ENCODE measurements at regions not wholly inside any gene's neighbourhood (a gene's known extent, or its start where the extent isn't known, plus 50 kb on each side); places are given as distances from the start of the nearest gene placed in this dataset.

DNA sequence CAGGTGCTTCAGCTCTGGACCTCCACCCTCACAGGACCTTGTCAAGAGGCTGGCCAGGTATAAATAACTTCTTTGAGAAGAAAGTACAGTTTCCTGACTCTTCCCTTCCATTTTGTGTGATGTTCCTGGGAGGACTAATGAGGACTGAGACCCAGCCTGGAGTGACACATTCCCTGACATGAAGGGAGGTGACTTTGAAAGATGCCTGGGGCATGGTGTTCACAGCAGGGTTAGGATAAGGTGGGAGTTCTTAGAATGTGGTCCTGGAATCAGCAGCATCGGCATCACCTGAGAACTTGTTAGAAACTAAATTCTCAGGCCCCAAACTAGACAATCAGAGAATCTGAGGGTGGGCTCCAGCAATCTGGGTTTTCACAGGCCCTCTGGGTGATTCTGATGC lies 224.9 kb upstream of the BOD1L1 start:
- no peak for TF ChIP-seq JUND (IDR thresholded peaks at IDR 0.05)
- TF ChIP-seq, protein P1, sequence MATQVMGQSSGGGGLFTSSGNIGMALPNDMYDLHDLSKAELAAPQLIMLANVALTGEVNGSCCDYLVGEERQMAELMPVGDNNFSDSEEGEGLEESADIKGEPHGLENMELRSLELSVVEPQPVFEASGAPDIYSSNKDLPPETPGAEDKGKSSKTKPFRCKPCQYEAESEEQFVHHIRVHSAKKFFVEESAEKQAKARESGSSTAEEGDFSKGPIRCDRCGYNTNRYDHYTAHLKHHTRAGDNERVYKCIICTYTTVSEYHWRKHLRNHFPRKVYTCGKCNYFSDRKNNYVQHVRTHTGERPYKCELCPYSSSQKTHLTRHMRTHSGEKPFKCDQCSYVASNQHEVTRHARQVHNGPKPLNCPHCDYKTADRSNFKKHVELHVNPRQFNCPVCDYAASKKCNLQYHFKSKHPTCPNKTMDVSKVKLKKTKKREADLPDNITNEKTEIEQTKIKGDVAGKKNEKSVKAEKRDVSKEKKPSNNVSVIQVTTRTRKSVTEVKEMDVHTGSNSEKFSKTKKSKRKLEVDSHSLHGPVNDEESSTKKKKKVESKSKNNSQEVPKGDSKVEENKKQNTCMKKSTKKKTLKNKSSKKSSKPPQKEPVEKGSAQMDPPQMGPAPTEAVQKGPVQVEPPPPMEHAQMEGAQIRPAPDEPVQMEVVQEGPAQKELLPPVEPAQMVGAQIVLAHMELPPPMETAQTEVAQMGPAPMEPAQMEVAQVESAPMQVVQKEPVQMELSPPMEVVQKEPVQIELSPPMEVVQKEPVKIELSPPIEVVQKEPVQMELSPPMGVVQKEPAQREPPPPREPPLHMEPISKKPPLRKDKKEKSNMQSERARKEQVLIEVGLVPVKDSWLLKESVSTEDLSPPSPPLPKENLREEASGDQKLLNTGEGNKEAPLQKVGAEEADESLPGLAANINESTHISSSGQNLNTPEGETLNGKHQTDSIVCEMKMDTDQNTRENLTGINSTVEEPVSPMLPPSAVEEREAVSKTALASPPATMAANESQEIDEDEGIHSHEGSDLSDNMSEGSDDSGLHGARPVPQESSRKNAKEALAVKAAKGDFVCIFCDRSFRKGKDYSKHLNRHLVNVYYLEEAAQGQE (IDR thresholded peaks at IDR 0.05), result no peak
- TF ChIP-seq, protein P2, sequence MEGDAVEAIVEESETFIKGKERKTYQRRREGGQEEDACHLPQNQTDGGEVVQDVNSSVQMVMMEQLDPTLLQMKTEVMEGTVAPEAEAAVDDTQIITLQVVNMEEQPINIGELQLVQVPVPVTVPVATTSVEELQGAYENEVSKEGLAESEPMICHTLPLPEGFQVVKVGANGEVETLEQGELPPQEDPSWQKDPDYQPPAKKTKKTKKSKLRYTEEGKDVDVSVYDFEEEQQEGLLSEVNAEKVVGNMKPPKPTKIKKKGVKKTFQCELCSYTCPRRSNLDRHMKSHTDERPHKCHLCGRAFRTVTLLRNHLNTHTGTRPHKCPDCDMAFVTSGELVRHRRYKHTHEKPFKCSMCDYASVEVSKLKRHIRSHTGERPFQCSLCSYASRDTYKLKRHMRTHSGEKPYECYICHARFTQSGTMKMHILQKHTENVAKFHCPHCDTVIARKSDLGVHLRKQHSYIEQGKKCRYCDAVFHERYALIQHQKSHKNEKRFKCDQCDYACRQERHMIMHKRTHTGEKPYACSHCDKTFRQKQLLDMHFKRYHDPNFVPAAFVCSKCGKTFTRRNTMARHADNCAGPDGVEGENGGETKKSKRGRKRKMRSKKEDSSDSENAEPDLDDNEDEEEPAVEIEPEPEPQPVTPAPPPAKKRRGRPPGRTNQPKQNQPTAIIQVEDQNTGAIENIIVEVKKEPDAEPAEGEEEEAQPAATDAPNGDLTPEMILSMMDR (IDR thresholded peaks at IDR 0.05; ENCODE audit: low read depth, low read length, missing input control), result no peak
- TF ChIP-seq SP1 (IDR thresholded peaks at IDR 0.05), result no peak
- TF ChIP-seq GABPA (IDR thresholded peaks at IDR 0.05 in 1 of 2, conservative IDR thresholded peaks at IDR 0.05 in 1 of 2), result no peak
- TF ChIP-seq FOXA1 (IDR thresholded peaks at IDR 0.05), result no peak
- TF ChIP-seq, protein P3, sequence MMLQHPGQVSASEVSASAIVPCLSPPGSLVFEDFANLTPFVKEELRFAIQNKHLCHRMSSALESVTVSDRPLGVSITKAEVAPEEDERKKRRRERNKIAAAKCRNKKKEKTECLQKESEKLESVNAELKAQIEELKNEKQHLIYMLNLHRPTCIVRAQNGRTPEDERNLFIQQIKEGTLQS (IDR thresholded peaks at IDR 0.05), result no peak
- TF ChIP-seq, protein P4, sequence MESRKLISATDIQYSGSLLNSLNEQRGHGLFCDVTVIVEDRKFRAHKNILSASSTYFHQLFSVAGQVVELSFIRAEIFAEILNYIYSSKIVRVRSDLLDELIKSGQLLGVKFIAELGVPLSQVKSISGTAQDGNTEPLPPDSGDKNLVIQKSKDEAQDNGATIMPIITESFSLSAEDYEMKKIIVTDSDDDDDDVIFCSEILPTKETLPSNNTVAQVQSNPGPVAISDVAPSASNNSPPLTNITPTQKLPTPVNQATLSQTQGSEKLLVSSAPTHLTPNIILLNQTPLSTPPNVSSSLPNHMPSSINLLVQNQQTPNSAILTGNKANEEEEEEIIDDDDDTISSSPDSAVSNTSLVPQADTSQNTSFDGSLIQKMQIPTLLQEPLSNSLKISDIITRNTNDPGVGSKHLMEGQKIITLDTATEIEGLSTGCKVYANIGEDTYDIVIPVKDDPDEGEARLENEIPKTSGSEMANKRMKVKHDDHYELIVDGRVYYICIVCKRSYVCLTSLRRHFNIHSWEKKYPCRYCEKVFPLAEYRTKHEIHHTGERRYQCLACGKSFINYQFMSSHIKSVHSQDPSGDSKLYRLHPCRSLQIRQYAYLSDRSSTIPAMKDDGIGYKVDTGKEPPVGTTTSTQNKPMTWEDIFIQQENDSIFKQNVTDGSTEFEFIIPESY (IDR thresholded peaks at IDR 0.05), result no peak
- TF ChIP-seq YY1 (IDR thresholded peaks at IDR 0.05), result no peak
- TF ChIP-seq RAD21 (IDR thresholded peaks at IDR 0.05), result no peak
- no peak for TF ChIP-seq RXRA (IDR thresholded peaks at IDR 0.05)
- TF ChIP-seq, protein P5, sequence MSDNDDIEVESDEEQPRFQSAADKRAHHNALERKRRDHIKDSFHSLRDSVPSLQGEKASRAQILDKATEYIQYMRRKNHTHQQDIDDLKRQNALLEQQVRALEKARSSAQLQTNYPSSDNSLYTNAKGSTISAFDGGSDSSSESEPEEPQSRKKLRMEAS (IDR thresholded peaks at IDR 0.05), result no peak
- no peak for TF ChIP-seq HNF4A (conservative IDR thresholded peaks at IDR 0.05)

Measured in liver (tissue), 3 donors.